Spleen (tissue), 11 donors: ENCODE measurements at regions not wholly inside any gene's neighbourhood (a gene's known extent, or its start where the extent isn't known, plus 50 kb on each side); places are given as distances from the start of the nearest gene placed in this dataset.

Experiments
- DNase-seq: peaks from one replicate; pipeline ENCODE4 v3.0.0-alpha.2; 2020
- H3K27ac ChIP-seq, 8 donors: fragments of 200-600 bp; sonication (generic) in 7 of 8; 1 replicate in 4 of 8; 2 replicates in 4 of 8; pipeline versions ENCODE4 v1.5.0 to v1.8.0; 2016 to 2021; ENCODE audit warnings: inconsistent platforms in 4 of 8, mild to moderate bottlenecking in 4 of 8, moderate library complexity in 1 of 8
- H3K27me3 ChIP-seq, 7 donors: fragments of 200-600 bp; sonication (generic) in 6 of 7; replicated peaks in 1 of 7; 1 replicate in 4 of 7; 2 replicates in 3 of 7; pipeline versions ENCODE4 v1.5.0 to v1.8.0; 2016 to 2021; ENCODE audit warnings: inconsistent platforms in 3 of 7, mild to moderate bottlenecking in 1 of 7
- H3K36me3 ChIP-seq, 6 donors: fragments of 200-600 bp; sonication (generic) in 5 of 6; 1 replicate in 4 of 6; 2 replicates in 2 of 6; pipeline versions ENCODE4 v1.5.0 to v1.8.0; 2016 to 2021; ENCODE audit warnings: inconsistent platforms in 2 of 6
- H3K4me1 ChIP-seq, 6 donors: fragments of 200-600 bp; sonication (generic) in 5 of 6; 1 replicate in 3 of 6; 2 replicates in 3 of 6; pipeline versions ENCODE4 v1.5.0 to v1.8.0; 2016 to 2021; ENCODE audit warnings: inconsistent platforms in 3 of 6
- H3K4me3 ChIP-seq, 8 donors: fragments of 200-600 bp; sonication (generic) in 7 of 8; 1 replicate in 4 of 8; 2 replicates in 4 of 8; pipeline versions ENCODE4 v1.5.0 to v1.8.0; 2016 to 2021; ENCODE audit warnings: inconsistent platforms in 4 of 8, mild to moderate bottlenecking in 4 of 8, moderate library complexity in 2 of 8
- H3K9me3 ChIP-seq, 8 donors: fragments of 200-600 bp; sonication (generic) in 7 of 8; 1 replicate in 4 of 8; 2 replicates in 4 of 8; pipeline versions ENCODE4 v1.5.0 to v1.8.0; 2016 to 2021; ENCODE audit warnings: inconsistent platforms in 4 of 8
- CTCF ChIP-seq, 11 experiments: fragments of 200-600 bp in 7 of 11; fragments of 450-650 bp in 4 of 11; sonication (generic) in 4 of 11; IDR thresholded peaks in 8 of 11; conservative IDR thresholded peaks in 3 of 11; 1 replicate in 7 of 11; 2 replicates in 4 of 11; pipeline versions ENCODE4 v1.4.0 to v1.8.0; 2016 to 2021; ENCODE audit warnings: antibody characterized with exemption in 11 of 11, inconsistent platforms in 4 of 11, mild to moderate bottlenecking in 1 of 11
- POLR2A ChIP-seq, 3 donors: fragments of 450-650 bp; IDR thresholded peaks; one replicate each; pipeline ENCODE4 v1.5.1; 2017; ENCODE audit warnings: antibody characterized with exemption in 3 of 3, mild to moderate bottlenecking in 1 of 3
- POLR2AphosphoS5 ChIP-seq, 3 donors: sonication (generic); formaldehyde crosslinking; IDR thresholded peaks; one replicate each; pipeline ENCODE4 v1.5.1; 2017; ENCODE audit warnings: antibody characterized with exemption in 3 of 3
- WGBS, 5 donors: extraction: QIAGEN DNeasy Blood & Tissue Kit in 3 of 5; methylation state at CpG; one replicate each; pipeline versions ENCODE4 v1.1.5 to v1.1.7; 2013 to 2018; 5-methylcytosine and 5-hydroxymethylcytosine counted together
- intact Hi-C: fragments of 100-400 bp; cut with DNase I; formaldehyde crosslinking; loops from one replicate; pipeline ENCODE4 v1.15.0; 2023; ENCODE audit warnings: low total_unique reads
- donor health status: healthy with polysubstance abuse.
- donor health status: DM: no; HTN: no; CAD: no; lungs with moderate emphysema.
- donor health status: DM: no; HTN: no; CAD: no.
- donor health status: Bipolar disorder and iron deficiency.
- donor health status: healthy.
- donor health status: DM: no; HTN: no; CAD: no.
- donor health status: DM: yes; HTN: yes; CAD: no.

GRCh38 chr13:66137384-66137783 lies 1092.8 kb downstream of the PCDH9 start:
- peaks cover 0 to 29% (median 2%) of the 10 kb centered on the region in 6 donors for H3K4me1 ChIP-seq
- H3K27me3 ChIP-seq = no peaks in the 10 kb centered on the region
- TF ChIP-seq POLR2A (IDR thresholded peaks at IDR 0.05) (no peak), CTCF (IDR thresholded peaks at IDR 0.05 in 8 of 11, conservative IDR thresholded peaks at IDR 0.05 in 3 of 11) (no peak), POLR2AphosphoS5 (IDR thresholded peaks at IDR 0.05) (no peak)
- H3K9me3 ChIP-seq = peaks cover 0 to 3% (median 0%) of the 10 kb centered on the region in 8 donors
- intact Hi-C loops = no loop called here
- DNase-seq = no peak
- no peak overlapping the region for H3K27ac ChIP-seq
- no peak overlapping the region for H3K4me3 ChIP-seq
- H3K36me3 ChIP-seq = no peaks in the 10 kb centered on the region

- H3K36me3 ChIP-seq = no peaks in the 10 kb centered on the region
- TF ChIP-seq POLR2A (IDR thresholded peaks at IDR 0.05) (no peak), CTCF (IDR thresholded peaks at IDR 0.05 in 8 of 11, conservative IDR thresholded peaks at IDR 0.05 in 3 of 11) (no peak), POLR2AphosphoS5 (IDR thresholded peaks at IDR 0.05) (no peak)
- H3K4me1 ChIP-seq = no peaks in the 10 kb centered on the region
- intact Hi-C loops = no loop called here
- no peak for DNase-seq
- H3K9me3 ChIP-seq = no peaks in the 10 kb centered on the region
- no peak overlapping the region for H3K4me3 ChIP-seq
- WGBS, 5 donors = 78 to 86% (median 81%) methylated on average over 4 of the region's 4 CpGs
- no peak overlapping the region for H3K27ac ChIP-seq
- H3K27me3 ChIP-seq = no peaks in the 10 kb centered on the region
Observed at GRCh38 chr13:66128692-66129269, 1101.4 kb downstream of the PCDH9 start.

- no peak for TF ChIP-seq CTCF (IDR thresholded peaks at IDR 0.05 in 8 of 11, conservative IDR thresholded peaks at IDR 0.05 in 3 of 11)
- TF ChIP-seq POLR2A (IDR thresholded peaks at IDR 0.05) = no peak
- TF ChIP-seq POLR2AphosphoS5 (IDR thresholded peaks at IDR 0.05) = no peak
- H3K36me3 ChIP-seq = no peaks in the 10 kb centered on the region
- intact Hi-C loops = no loop called here
- no peaks in the 10 kb centered on the region for H3K4me1 ChIP-seq
- no peak overlapping the region for H3K27ac ChIP-seq
- H3K27me3 ChIP-seq = no peaks in the 10 kb centered on the region
- WGBS, 5 donors = 81 to 94% (median 90%) methylated on average over 1 of the region's 1 CpG
- DNase-seq = no peak
- no peak overlapping the region for H3K4me3 ChIP-seq
- no peaks in the 10 kb centered on the region for H3K9me3 ChIP-seq
Observed at GRCh38 chr13:66128201-66128600, 1101.9 kb downstream of the PCDH9 start.

GRCh38 chr13:66117563-66117962 lies 1112.6 kb downstream of the PCDH9 start:
- Histone ChIP-seq H3K36me3 (no peaks in the 10 kb centered on the region), H3K4me1 (no peaks in the 10 kb centered on the region), H3K27ac (no peak overlapping the region), H3K9me3 (no peaks in the 10 kb centered on the region), H3K4me3 (no peak overlapping the region), H3K27me3 (no peaks in the 10 kb centered on the region)
- DNase-seq = no peak
- 88 to 94% (median 90%) methylated on average over 4 of the region's 4 CpGs for WGBS, 5 donors
- TF ChIP-seq CTCF (IDR thresholded peaks at IDR 0.05 in 8 of 11, conservative IDR thresholded peaks at IDR 0.05 in 3 of 11) (no peak), POLR2A (IDR thresholded peaks at IDR 0.05) (no peak), POLR2AphosphoS5 (IDR thresholded peaks at IDR 0.05) (no peak)
- intact Hi-C loops = no loop called here
